GM10266 (cell line): ENCODE measurements at regions not wholly inside any gene's neighbourhood (a gene's known extent, or its start where the extent isn't known, plus 50 kb on each side); places are given as distances from the start of the nearest gene placed in this dataset.
A peak's percentile ranks its signal among the peaks of the same experiment; 100 is the strongest.

Experiments used
- DNase-seq: peaks from one replicate; pipeline ENCODE4 v3.0.0; 2012; ENCODE audit errors: extremely low spot score
- CTCF ChIP-seq: IDR thresholded peaks from 2 replicates; pipeline ENCODE4 v1.5.1; 2012; ENCODE audit warnings: mild to moderate bottlenecking, low read depth; ENCODE audit not compliant: control insufficient read depth, insufficient read depth; ENCODE audit errors: missing control alignments

DNA sequence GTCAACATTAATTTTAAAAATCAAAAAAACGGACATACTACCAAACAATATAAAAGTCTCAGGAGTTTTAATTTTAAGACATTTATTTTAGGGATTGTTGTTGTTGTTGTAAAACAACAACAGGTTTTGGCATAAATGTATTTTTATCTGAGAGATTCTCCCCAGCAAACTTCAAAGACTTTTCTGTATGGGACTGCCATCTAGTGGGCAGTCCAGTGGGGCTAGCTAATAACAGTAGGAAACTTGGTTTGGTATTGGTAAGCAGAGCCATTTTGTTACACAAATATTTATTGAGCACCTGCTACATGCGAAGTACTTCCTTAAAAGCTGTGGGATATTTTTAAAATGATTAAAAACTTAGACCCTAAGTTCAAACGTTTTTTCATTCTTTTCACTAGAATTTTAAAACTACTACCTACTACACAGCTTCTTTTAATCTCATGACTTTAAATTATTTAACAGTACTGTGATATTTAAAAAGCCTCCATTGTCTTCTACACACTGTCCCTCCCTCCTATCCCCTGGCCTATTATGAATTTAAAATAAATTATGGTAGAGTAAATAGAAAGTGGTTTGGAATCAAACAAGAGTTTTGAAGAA is 1028.4 kb upstream of the INTU start:
- DNase-seq: peak; percentile 14
- peak; percentile 58 for TF ChIP-seq CTCF

DNA sequence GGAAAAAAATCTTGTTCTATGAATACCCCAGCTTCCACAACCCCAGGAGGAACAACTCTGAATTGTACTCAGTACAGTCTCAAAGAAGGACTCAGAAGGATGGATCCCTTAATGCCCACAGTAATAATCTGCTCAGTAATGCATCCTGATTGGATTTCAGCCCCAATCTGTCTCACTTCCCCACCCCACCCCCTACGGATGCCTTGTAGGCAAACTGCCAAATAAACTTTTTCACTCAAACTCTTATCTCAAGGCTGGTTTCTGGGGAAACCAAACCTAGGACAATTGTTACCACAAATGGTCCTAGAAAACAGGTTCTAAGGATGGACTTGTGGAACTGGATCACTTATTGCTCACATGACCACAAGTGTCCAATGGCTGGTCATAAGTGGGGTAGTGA is 1021.8 kb upstream of the INTU start:
- no peak for TF ChIP-seq CTCF
- no peak for DNase-seq

GRCh38 chr4:126611900-126612299 is 1020.9 kb upstream of the INTU start:
- DNase-seq: no peak
- no peak for TF ChIP-seq CTCF

DNA sequence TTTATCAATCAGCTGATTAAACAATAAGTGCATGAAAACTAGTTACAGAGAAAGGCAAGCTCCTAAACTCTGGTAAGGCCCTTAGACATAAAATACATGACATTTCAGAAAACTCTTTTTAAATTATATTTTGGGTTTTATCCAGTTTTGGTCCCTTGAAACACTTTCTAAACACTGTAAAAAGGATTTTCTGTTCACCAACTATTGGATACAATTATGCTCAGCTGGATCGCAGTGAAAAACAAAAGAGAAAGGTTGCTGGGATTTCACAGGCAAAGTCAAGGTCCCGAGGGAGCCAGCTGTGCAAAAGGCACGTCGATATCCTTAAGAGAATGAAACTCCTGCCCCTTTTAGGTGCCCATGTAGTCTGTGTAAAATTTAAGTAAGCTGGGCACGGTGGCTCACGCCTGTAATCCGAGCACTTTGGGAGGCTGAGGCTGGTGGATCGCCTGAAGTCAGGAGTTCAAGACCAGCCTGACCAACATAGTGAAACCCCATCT is 1018.4 kb upstream of the INTU start:
- no peak for DNase-seq
- no peak for TF ChIP-seq CTCF

DNA sequence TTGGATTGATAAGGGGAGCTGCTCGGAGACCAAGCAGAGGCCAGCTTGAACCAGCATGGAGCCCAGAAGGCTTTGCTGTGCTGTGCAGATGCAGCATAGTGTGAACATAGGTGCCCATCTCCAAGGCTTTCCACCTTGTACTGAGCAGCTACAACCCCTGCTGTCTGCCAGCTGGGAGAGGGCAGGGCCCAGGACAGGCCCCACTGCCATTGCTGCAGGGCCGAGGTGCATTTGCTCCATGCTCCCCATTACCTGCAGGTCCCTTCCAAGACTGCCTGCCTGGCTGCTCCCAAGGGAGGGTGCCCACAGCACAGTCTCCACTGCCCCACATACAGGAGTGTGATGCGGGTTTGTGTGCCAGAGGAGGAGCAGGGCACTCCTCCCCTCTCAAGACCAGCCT is 1016.0 kb upstream of the INTU start:
- DNase-seq: no peak
- no peak for TF ChIP-seq CTCF

DNA sequence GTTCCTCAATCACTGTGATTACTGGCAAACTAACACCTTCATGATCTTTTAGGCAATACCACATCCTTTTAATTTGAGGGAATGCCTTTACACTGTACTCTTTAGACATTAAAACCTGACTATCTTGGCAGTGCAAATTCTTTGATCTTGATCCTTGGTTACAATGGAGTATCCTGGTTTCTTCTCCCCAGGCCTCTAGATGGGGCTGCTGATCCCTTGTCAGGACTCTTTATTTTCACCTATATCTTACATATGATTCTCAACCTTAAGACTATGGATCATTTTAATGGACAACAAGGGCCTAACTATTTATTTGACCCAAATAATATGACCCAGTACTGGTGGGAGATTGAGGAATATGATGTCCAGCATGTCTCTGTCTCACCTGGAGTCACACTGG is 1005.5 kb upstream of the INTU start:
- TF ChIP-seq CTCF: no peak

DNA sequence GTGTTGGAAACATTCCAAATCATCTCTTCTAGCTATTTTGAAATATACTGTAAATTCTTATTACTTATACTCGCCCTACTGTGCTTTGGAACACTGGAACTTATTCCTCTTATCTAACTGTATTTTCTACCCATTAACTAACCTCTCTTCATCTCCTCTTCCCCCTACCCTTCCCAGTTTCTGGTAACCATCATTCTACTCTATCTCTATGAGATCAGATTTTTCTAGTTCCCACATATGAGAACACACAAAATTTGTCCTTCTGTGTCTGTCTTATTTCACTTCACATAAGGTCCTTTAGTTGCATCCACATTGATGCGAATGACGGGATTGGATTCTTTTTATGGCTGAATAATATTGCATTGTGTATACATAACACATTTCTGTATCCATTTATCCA is 1003.8 kb upstream of the INTU start:
- TF ChIP-seq CTCF: no peak
- DNase-seq: no peak

More for the DNA sequence above, 1005.5 kb upstream of the INTU start:
- no peak for DNase-seq
